CD4-positive, alpha-beta T cell treated with Interleukin-12 subunit alpha and Interleukin-12 subunit beta, for 1 hour (primary cell): ENCODE measurements at regions not wholly inside any gene's neighbourhood (a gene's known extent, or its start where the extent isn't known, plus 50 kb on each side); places are given as distances from the start of the nearest gene placed in this dataset.
"Not testable (repeated sequence)": the region's sequence is repeated elsewhere in the genome, so short reads cannot be mapped to it uniquely, and the experiment has no call there.

Experiments used
- DNase-seq: peaks from one replicate; pipeline ENCODE4 v3.0.0-alpha.2; 2020

- peak; percentile 60 for DNase-seq
Measured at GRCh38 chr7:104956753-104957450, 57.1 kb upstream of the KMT2E start.

GRCh38 chr7:104958371-104958865 lies 55.6 kb upstream of the KMT2E start:
- no peak for DNase-seq

GRCh38 chr7:104959483-104959882 lies 54.5 kb upstream of the KMT2E start:
- DNase-seq: not testable (repeated sequence)

- DNase-seq: peak; percentile 18
Measured at GRCh38 chr7:104960741-104961448, 53.1 kb upstream of the KMT2E start.

- no peak for DNase-seq
Measured at GRCh38 chr7:104961821-104962220, 52.2 kb upstream of the KMT2E start.

GRCh38 chr7:104962781-104963180 lies 51.2 kb upstream of the KMT2E start:
- DNase-seq: no peak

GRCh38 chr7:104963378-104963990 lies 50.5 kb upstream of the KMT2E start:
- no peak for DNase-seq

GRCh38 chr7:104963991-104964385 lies 50.0 kb upstream of the KMT2E start:
- DNase-seq: no peak
